ENCODE measurements at regions not wholly inside any gene's neighbourhood (a gene's known extent, or its start where the extent isn't known, plus 50 kb on each side); places are given as distances from the start of the nearest gene placed in this dataset.

GRCh38 chr11:31927982-31928381, 116.9 kb upstream of the PAX6 start:
- TF ChIP-seq CTCF (IDR thresholded peaks at IDR 0.05): no peak
- H3K27me3 ChIP-seq (ENCODE audit: control insufficient read depth, insufficient read depth, low read length): no peaks in the 10 kb centered on the region
- no peak overlapping the region for H3K4me3 ChIP-seq (ENCODE audit: low read depth, low read length)
- no peak overlapping the region for H3K4me2 ChIP-seq (ENCODE audit: low read length)
- H3K4me1 ChIP-seq: no peaks in the 10 kb centered on the region
- no peaks in the 10 kb centered on the region for H3K36me3 ChIP-seq (ENCODE audit: control insufficient read depth, insufficient read depth, low read length)
- H3K9me3 ChIP-seq (ENCODE audit: control insufficient read depth, low read length): no peaks in the 10 kb centered on the region
- no peak overlapping the region for H3K27ac ChIP-seq
- H2AFZ ChIP-seq: no peak overlapping the region
- no peak overlapping the region for H3K9ac ChIP-seq
- H3K79me2 ChIP-seq: no peaks in the 10 kb centered on the region

GRCh38 chr11:31926816-31927528, 115.8 kb upstream of the PAX6 start:
- Histone ChIP-seq H3K9me3 (ENCODE audit: control insufficient read depth, low read length) (no peaks in the 10 kb centered on the region), H3K4me1 (no peaks in the 10 kb centered on the region), H3K27ac (no peak overlapping the region), H2AFZ (no peak overlapping the region), H3K27me3 (ENCODE audit: control insufficient read depth, insufficient read depth, low read length) (no peaks in the 10 kb centered on the region), H3K4me2 (ENCODE audit: low read length) (no peak overlapping the region), H3K36me3 (ENCODE audit: control insufficient read depth, insufficient read depth, low read length) (no peaks in the 10 kb centered on the region), H3K9ac (no peak overlapping the region), H3K79me2 (no peaks in the 10 kb centered on the region), H3K4me3 (ENCODE audit: low read depth, low read length) (no peak overlapping the region)
- TF ChIP-seq CTCF (IDR thresholded peaks at IDR 0.05): no peak

GRCh38 chr11:31926106-31926505, 115.0 kb upstream of the PAX6 start:
- Histone ChIP-seq H3K27ac (no peak overlapping the region), H3K79me2 (no peaks in the 10 kb centered on the region), H3K36me3 (ENCODE audit: control insufficient read depth, insufficient read depth, low read length) (no peaks in the 10 kb centered on the region), H3K9ac (no peak overlapping the region), H3K4me2 (ENCODE audit: low read length) (no peak overlapping the region), H3K4me1 (no peaks in the 10 kb centered on the region), H2AFZ (no peak overlapping the region), H3K27me3 (ENCODE audit: control insufficient read depth, insufficient read depth, low read length) (no peaks in the 10 kb centered on the region), H3K4me3 (ENCODE audit: low read depth, low read length) (no peak overlapping the region), H3K9me3 (ENCODE audit: control insufficient read depth, low read length) (no peaks in the 10 kb centered on the region)
- no peak for TF ChIP-seq CTCF (IDR thresholded peaks at IDR 0.05)

- H2AFZ ChIP-seq: no peak overlapping the region
- H3K9me3 ChIP-seq (ENCODE audit: control insufficient read depth, low read length): no peaks in the 10 kb centered on the region
- no peak overlapping the region for H3K9ac ChIP-seq
- H3K36me3 ChIP-seq (ENCODE audit: control insufficient read depth, insufficient read depth, low read length): no peaks in the 10 kb centered on the region
- no peak overlapping the region for H3K27ac ChIP-seq
- TF ChIP-seq CTCF (IDR thresholded peaks at IDR 0.05): no peak
- no peak overlapping the region for H3K4me3 ChIP-seq (ENCODE audit: low read depth, low read length)
- no peaks in the 10 kb centered on the region for H3K79me2 ChIP-seq
- no peaks in the 10 kb centered on the region for H3K4me1 ChIP-seq
- H3K27me3 ChIP-seq (ENCODE audit: control insufficient read depth, insufficient read depth, low read length): no peaks in the 10 kb centered on the region
- H3K4me2 ChIP-seq (ENCODE audit: low read length): no peak overlapping the region
These were observed 111.3 kb upstream of the PAX6 start for GRCh38 chr11:31922450-31922849.

GRCh38 chr11:31921081-31921480, 110.0 kb upstream of the PAX6 start:
- TF ChIP-seq CTCF (IDR thresholded peaks at IDR 0.05): no peak
- no peak overlapping the region for H3K4me2 ChIP-seq (ENCODE audit: low read length)
- H3K9ac ChIP-seq: no peak overlapping the region

More at GRCh38 chr11:31921081-31921480, 110.0 kb upstream of the PAX6 start:
- no peaks in the 10 kb centered on the region for H3K79me2 ChIP-seq
- no peak overlapping the region for H3K4me3 ChIP-seq (ENCODE audit: low read depth, low read length)
- H3K27ac ChIP-seq: no peak overlapping the region
- no peaks in the 10 kb centered on the region for H3K27me3 ChIP-seq (ENCODE audit: control insufficient read depth, insufficient read depth, low read length)
- no peaks in the 10 kb centered on the region for H3K4me1 ChIP-seq
- no peak overlapping the region for H2AFZ ChIP-seq
- no peaks in the 10 kb centered on the region for H3K9me3 ChIP-seq (ENCODE audit: control insufficient read depth, low read length)
- H3K36me3 ChIP-seq (ENCODE audit: control insufficient read depth, insufficient read depth, low read length): no peaks in the 10 kb centered on the region

All from parathyroid adenoma (tissue), 2 donors.